Activated T-cell treated with anti-CD3 and anti-CD28 coated beads, Interleukin-2, amount 50 U/mL, for 4 hours (primary cell): ENCODE measurements at regions not wholly inside any gene's neighbourhood (a gene's known extent, or its start where the extent isn't known, plus 50 kb on each side); places are given as distances from the start of the nearest gene placed in this dataset.

ENCODE experiments used
- ATAC-seq, 2 donors: fragments of 200-7000 bp; cut with Tn5 transposase; one replicate each; pipeline ENCODE4 v1.10.0; 2021
- DNase-seq: peaks from one replicate; pipeline ENCODE4 v3.0.0-alpha.2; 2020
- H3K27me3 Mint-ChIP-seq: one replicate; pipeline ENCODE4 v1.8.0; 2021; ENCODE audit warnings: low read depth, mixed read lengths
- H3K36me3 Mint-ChIP-seq: one replicate; pipeline ENCODE4 v1.8.0; 2022; ENCODE audit warnings: mixed read lengths; ENCODE audit not compliant: insufficient read depth
- H3K4me1 Mint-ChIP-seq: one replicate; pipeline ENCODE4 v1.8.0; 2021; ENCODE audit warnings: low read depth, mixed read lengths
- H3K4me3 Mint-ChIP-seq: one replicate; pipeline ENCODE4 v1.8.0; 2021; ENCODE audit warnings: mild to moderate bottlenecking, moderate library complexity, mixed read lengths
- H3K9me3 Mint-ChIP-seq: one replicate; pipeline ENCODE4 v1.8.0; 2021; ENCODE audit warnings: mixed read lengths

- Mint-ChIP-seq H3K36me3 (no peaks in the 10 kb centered on the region), H3K27me3 (no peaks in the 10 kb centered on the region), H3K4me1 (peaks cover 2% of the 10 kb centered on the region), H3K9me3 (no peaks in the 10 kb centered on the region), H3K4me3 (no peak overlapping the region)
- DNase-seq (no peak), ATAC-seq (no peak)
These were observed 173.2 kb downstream of the CDH26 start for GRCh38 chr20:60131375-60131774.

- H3K4me1 Mint-ChIP-seq: peaks cover 4% of the 10 kb centered on the region
- no peaks in the 10 kb centered on the region for H3K27me3 Mint-ChIP-seq
- no peak overlapping the region for H3K4me3 Mint-ChIP-seq
- no peaks in the 10 kb centered on the region for H3K9me3 Mint-ChIP-seq
- no peaks in the 10 kb centered on the region for H3K36me3 Mint-ChIP-seq
- ATAC-seq (no peak), DNase-seq (no peak)
These were observed 174.1 kb downstream of the CDH26 start for GRCh38 chr20:60132162-60132826.

- ATAC-seq (no peak), DNase-seq (no peak)
- Mint-ChIP-seq H3K36me3 (no peaks in the 10 kb centered on the region), H3K9me3 (no peaks in the 10 kb centered on the region), H3K4me3 (no peak overlapping the region), H3K4me1 (peaks cover 7% of the 10 kb centered on the region), H3K27me3 (no peaks in the 10 kb centered on the region)
These were observed 174.8 kb downstream of the CDH26 start for GRCh38 chr20:60132827-60133670.

GRCh38 chr20:60135276-60135675 is 177.1 kb downstream of the CDH26 start:
- no peak for DNase-seq
- no peaks in the 10 kb centered on the region for H3K9me3 Mint-ChIP-seq
- H3K27me3 Mint-ChIP-seq: no peaks in the 10 kb centered on the region
- no peak for ATAC-seq
- no peak overlapping the region for H3K4me3 Mint-ChIP-seq
- H3K36me3 Mint-ChIP-seq: no peaks in the 10 kb centered on the region
- peaks cover 7% of the 10 kb centered on the region for H3K4me1 Mint-ChIP-seq

- ATAC-seq (no peak), DNase-seq (no peak)
- H3K27me3 Mint-ChIP-seq: no peaks in the 10 kb centered on the region
- H3K4me3 Mint-ChIP-seq: no peak overlapping the region
- no peaks in the 10 kb centered on the region for H3K36me3 Mint-ChIP-seq
- no peaks in the 10 kb centered on the region for H3K9me3 Mint-ChIP-seq
- H3K4me1 Mint-ChIP-seq: peaks cover 7% of the 10 kb centered on the region
These were observed 178.6 kb downstream of the CDH26 start for GRCh38 chr20:60136645-60137401.

- no peak for DNase-seq
- ATAC-seq: peak; percentile 63 to 69
- Mint-ChIP-seq H3K9me3 (no peaks in the 10 kb centered on the region), H3K27me3 (no peaks in the 10 kb centered on the region), H3K4me3 (peak overlapping the region; percentile 67), H3K36me3 (no peaks in the 10 kb centered on the region), H3K4me1 (peaks cover 7% of the 10 kb centered on the region)
These were observed 179.5 kb downstream of the CDH26 start for GRCh38 chr20:60137657-60138245.

GRCh38 chr20:60138256-60139220 is 180.3 kb downstream of the CDH26 start:
- ATAC-seq (peak; percentile 80 to 84), DNase-seq (peak; percentile 12)
- Mint-ChIP-seq H3K4me1 (peaks cover 7% of the 10 kb centered on the region), H3K9me3 (no peaks in the 10 kb centered on the region), H3K36me3 (no peaks in the 10 kb centered on the region), H3K27me3 (no peaks in the 10 kb centered on the region), H3K4me3 (peak overlapping the region; percentile 67)

GRCh38 chr20:60139663-60140446 is 181.6 kb downstream of the CDH26 start:
- Mint-ChIP-seq H3K4me1 (peaks cover 7% of the 10 kb centered on the region), H3K36me3 (no peaks in the 10 kb centered on the region), H3K9me3 (no peaks in the 10 kb centered on the region), H3K27me3 (no peaks in the 10 kb centered on the region), H3K4me3 (no peak overlapping the region)
- ATAC-seq (no peak), DNase-seq (no peak)

- Mint-ChIP-seq H3K4me1 (peaks cover 2% of the 10 kb centered on the region), H3K9me3 (no peaks in the 10 kb centered on the region), H3K4me3 (no peak overlapping the region), H3K36me3 (no peaks in the 10 kb centered on the region), H3K27me3 (no peaks in the 10 kb centered on the region)
- ATAC-seq (no peak), DNase-seq (no peak)
These were observed 184.4 kb downstream of the CDH26 start for GRCh38 chr20:60142587-60142986.

GRCh38 chr20:60143261-60143842 is 185.1 kb downstream of the CDH26 start:
- Mint-ChIP-seq H3K4me3 (no peak overlapping the region), H3K9me3 (no peaks in the 10 kb centered on the region), H3K4me1 (no peaks in the 10 kb centered on the region), H3K36me3 (no peaks in the 10 kb centered on the region), H3K27me3 (no peaks in the 10 kb centered on the region)
- DNase-seq (no peak), ATAC-seq (no peak)

GRCh38 chr20:60144404-60144803 is 186.2 kb downstream of the CDH26 start:
- H3K27me3 Mint-ChIP-seq: no peaks in the 10 kb centered on the region
- no peaks in the 10 kb centered on the region for H3K36me3 Mint-ChIP-seq
- no peaks in the 10 kb centered on the region for H3K9me3 Mint-ChIP-seq
- ATAC-seq (no peak), DNase-seq (no peak)
- H3K4me3 Mint-ChIP-seq: no peak overlapping the region
- no peaks in the 10 kb centered on the region for H3K4me1 Mint-ChIP-seq

- no peaks in the 10 kb centered on the region for H3K4me1 Mint-ChIP-seq
- no peak for DNase-seq
- no peaks in the 10 kb centered on the region for H3K36me3 Mint-ChIP-seq
- no peak overlapping the region for H3K4me3 Mint-ChIP-seq
- no peaks in the 10 kb centered on the region for H3K9me3 Mint-ChIP-seq
- no peak for ATAC-seq
- H3K27me3 Mint-ChIP-seq: no peaks in the 10 kb centered on the region
These were observed 186.8 kb downstream of the CDH26 start for GRCh38 chr20:60144974-60145527.
